HCT116 (cell line): ENCODE measurements at regions not wholly inside any gene's neighbourhood (a gene's known extent, or its start where the extent isn't known, plus 50 kb on each side); places are given as distances from the start of the nearest gene placed in this dataset.

Experiments used
- ATAC-seq: fragments of 200-7000 bp; cut with Tn5 transposase; 2 replicates; pipeline ENCODE4 v1.9.1; 2020; ENCODE audit warnings: mild to moderate bottlenecking, moderate library complexity
- BruUV-seq: library from RNA; stranded (reverse); fragments of 400-500 nt; replicated peaks from 2 replicates; lab custom pipeline; 2021; lab: Mats Ljungman, UMichigan
- CTCF ChIA-PET: fragments of 300-600 bp; sonication (Branson Sonifier 250); formaldehyde crosslinking; loops from one replicate; lab custom pipeline; 2021; ENCODE audit warnings: antibody characterized with exemption; lab: Charles Lee
- POLR2A ChIA-PET: fragments of 300-600, 350-600 bp; sonication (Branson Sonifier 250); formaldehyde crosslinking; loops from one replicate; lab custom pipeline; 2021; ENCODE audit warnings: antibody characterized with exemption; lab: Charles Lee
- RAD21 ChIA-PET, 2 experiments: fragments of 300-600 bp; sonication (Branson Sonifier 250); formaldehyde crosslinking; loops; one replicate each; lab custom pipeline; 2023; ENCODE audit warnings: low total read pairs in 2 of 2; ENCODE audit not compliant: uncharacterized antibody in 2 of 2, unreplicated experiment in 2 of 2, low non-redundant PET in 1 of 2; lab: Charles Lee
- DNase-seq: peaks from one replicate; pipeline ENCODE4 v3.0.0-alpha.2; 2010; ENCODE audit warnings: low read depth, low spot score
- H2AFZ ChIP-seq: fragments of 200-600 bp; shearing (Covaris generic), sonication (generic); 2 replicates; pipeline ENCODE4 v1.6.1; 2017; ENCODE audit warnings: low read depth, mixed run types, mixed read lengths, antibody characterized with exemption, low read length; ENCODE audit not compliant: poor library complexity, severe bottlenecking
- H3K27ac ChIP-seq: 2 replicates; pipeline ENCODE4 v1.5.1; 2012; ENCODE audit warnings: low read depth, low read length
- H3K27me3 ChIP-seq: fragments of 200-600 bp; sonication (generic); 2 replicates; pipeline ENCODE4 v1.6.1; 2016; ENCODE audit warnings: mixed run types, low read length, mixed read lengths; ENCODE audit not compliant: insufficient read depth
- H3K36me3 ChIP-seq, 2 experiments: fragments of 200-500 bp in 1 of 2; fragments of 200-600 bp in 1 of 2; sonication (Bioruptor generic) in 1 of 2; sonication (generic) in 1 of 2; 2 replicates each; pipeline versions ENCODE4 v1.5.1 to v1.6.1; 2014 to 2016; ENCODE audit warnings: low read length in 2 of 2, inconsistent platforms in 1 of 2, mixed read lengths in 1 of 2, mixed run types in 1 of 2; ENCODE audit not compliant: insufficient read depth in 2 of 2, control insufficient read depth in 1 of 2
- H3K4me1 ChIP-seq, 2 experiments: fragments of 200-600 bp in 1 of 2; sonication (generic) in 1 of 2; 2 replicates each; pipeline versions ENCODE4 v1.5.1 to v1.6.1; 2012 to 2017; ENCODE audit warnings: low read length in 2 of 2, inconsistent platforms in 1 of 2, mild to moderate bottlenecking in 1 of 2, mixed read lengths in 1 of 2, mixed run types in 1 of 2, moderate library complexity in 1 of 2; ENCODE audit not compliant: insufficient read depth in 2 of 2, control insufficient read depth in 1 of 2
- H3K4me2 ChIP-seq: fragments of 200-600 bp; sonication (generic); 2 replicates; pipeline ENCODE4 v1.6.1; 2017; ENCODE audit warnings: mixed run types, low read length, mixed read lengths
- H3K4me3 ChIP-seq, 2 experiments: fragments of 200-600 bp in 1 of 2; sonication (generic) in 1 of 2; replicated peaks in 1 of 2; 2 replicates each; pipeline ENCODE4 v1.5.1; 2011 to 2016; ENCODE audit warnings: low read length in 2 of 2, control low read depth in 1 of 2, low read depth in 1 of 2, mild to moderate bottlenecking in 1 of 2, mixed read lengths in 1 of 2, mixed run types in 1 of 2
- H3K79me2 ChIP-seq: fragments of 200-600 bp; sonication (generic); 2 replicates; pipeline ENCODE4 v1.6.1; 2017; ENCODE audit warnings: mild to moderate bottlenecking, mixed run types, low read length, moderate library complexity, mixed read lengths; ENCODE audit not compliant: insufficient read depth
- H3K9ac ChIP-seq: fragments of 200-600 bp; sonication (generic); 2 replicates; pipeline ENCODE4 v1.6.1; 2016; ENCODE audit warnings: low read length, mixed read lengths
- H3K9me2 ChIP-seq: fragments of 200-600 bp; sonication (generic), shearing (Covaris generic); 2 replicates; pipeline ENCODE4 v1.6.1; 2017; ENCODE audit warnings: mixed run types, mild to moderate bottlenecking, moderate library complexity; ENCODE audit not compliant: insufficient read depth
- H3K9me3 ChIP-seq, 2 experiments: fragments of 200-500 bp in 1 of 2; fragments of 200-600 bp in 1 of 2; sonication (Bioruptor generic) in 1 of 2; sonication (generic) in 1 of 2; 2 replicates each; pipeline ENCODE4 v1.6.1; 2014 to 2017; ENCODE audit warnings: low read length in 2 of 2, mixed read lengths in 2 of 2, inconsistent platforms in 1 of 2, low read depth in 1 of 2, mild to moderate bottlenecking in 1 of 2, mixed run types in 1 of 2, moderate library complexity in 1 of 2; ENCODE audit not compliant: control insufficient read depth in 1 of 2, insufficient read depth in 1 of 2
- H4K20me1 ChIP-seq: fragments of 200-600 bp; sonication (generic), shearing (Covaris generic); 2 replicates; pipeline ENCODE4 v1.6.1; 2017; ENCODE audit warnings: mixed run types, mild to moderate bottlenecking, moderate library complexity; ENCODE audit not compliant: insufficient read depth
- CBX3 ChIP-seq: IDR thresholded peaks from 2 replicates; pipeline ENCODE4 v1.6.1; 2012; ENCODE audit warnings: low read depth
- CTCF ChIP-seq, 3 experiments: fragments of 200-600 bp in 1 of 3; sonication (generic) in 1 of 3; IDR thresholded peaks in 2 of 3; conservative IDR thresholded peaks in 1 of 3; 2 replicates each; pipeline ENCODE4 v1.5.1; 2012 to 2017; ENCODE audit warnings: low read depth in 2 of 3, low read length in 2 of 3, antibody characterized with exemption in 1 of 3, borderline replicate concordance in 1 of 3, control low read depth in 1 of 3, mild to moderate bottlenecking in 1 of 3, mixed read lengths in 1 of 3, mixed run types in 1 of 3, moderate library complexity in 1 of 3; ENCODE audit not compliant: insufficient read depth in 1 of 3
- ELF1 ChIP-seq: IDR thresholded peaks from 2 replicates; pipeline ENCODE4 v1.6.1; 2012; ENCODE audit warnings: low read depth, borderline replicate concordance
- EZH2 ChIP-seq: fragments of 200-600 bp; sonication (generic); IDR thresholded peaks from 2 replicates; pipeline ENCODE4 v1.6.1; 2017; ENCODE audit warnings: antibody characterized with exemption, mixed run types
- POLR2AphosphoS5 ChIP-seq: IDR thresholded peaks from 2 replicates; pipeline ENCODE4 v1.6.1; 2011; ENCODE audit warnings: mild to moderate bottlenecking, low read depth, low read length, moderate library complexity
- REST ChIP-seq: IDR thresholded peaks from 2 replicates; pipeline ENCODE4 v1.6.1; 2012; ENCODE audit warnings: low read depth
- SRF ChIP-seq: IDR thresholded peaks from 2 replicates; pipeline ENCODE4 v1.6.1; 2012; ENCODE audit warnings: low read depth
- ZNF274 ChIP-seq: fragments of 200-500 bp; sonication (Bioruptor generic); IDR thresholded peaks from 2 replicates; pipeline ENCODE4 v1.6.1; 2014; ENCODE audit warnings: mild to moderate bottlenecking, low read depth, low read length, inconsistent platforms
- intact Hi-C: fragments of 100-400 bp; cut with micrococcal nuclease; formaldehyde crosslinking; loops from 2 replicates; pipeline ENCODE4 v1.10.0; 2022

GRCh38 chr2:29995241-29995640 is 73.9 kb upstream of the ALK start:
- H3K4me1 ChIP-seq = no peaks in the 10 kb centered on the region
- TF ChIP-seq CBX3 (no peak), ZNF274 (no peak), REST (no peak), POLR2AphosphoS5 (no peak), ELF1 (no peak), EZH2 (no peak), SRF (no peak), CTCF (IDR thresholded peaks at IDR 0.05 in 2 of 3, conservative IDR thresholded peaks at IDR 0.05 in 1 of 3; ENCODE audit: borderline replicate concordance in 1 of 3, insufficient read depth in 1 of 3, low read depth in 2 of 3, low read length in 2 of 3) (no peak)
- H3K27ac ChIP-seq = no peak overlapping the region
- H3K4me3 ChIP-seq = no peak overlapping the region
- no peaks in the 10 kb centered on the region for H4K20me1 ChIP-seq
- DNase-seq = no peak
- H3K9me2 ChIP-seq = no peaks in the 10 kb centered on the region
- no peaks in the 10 kb centered on the region for H3K79me2 ChIP-seq
- RAD21 ChIA-PET = no interaction called here
- H3K36me3 ChIP-seq = no peaks in the 10 kb centered on the region
- H3K4me2 ChIP-seq = no peak overlapping the region
- CTCF ChIA-PET = no interaction called here
- H3K9ac ChIP-seq = no peak overlapping the region
- peaks cover 59% of the 10 kb centered on the region for H3K27me3 ChIP-seq
- no peaks in the 10 kb centered on the region for H3K9me3 ChIP-seq
- no peak for ATAC-seq
- no TSS peak for BruUV-seq
- intact Hi-C loops = no loop called here
- POLR2A ChIA-PET = no interaction called here
- H2AFZ ChIP-seq = no peak overlapping the region
